DND-41 (cell line): ENCODE measurements at regions not wholly inside any gene's neighbourhood (a gene's known extent, or its start where the extent isn't known, plus 50 kb on each side); places are given as distances from the start of the nearest gene placed in this dataset.

Experiments used
- CTCF ChIP-seq: IDR thresholded peaks from 2 replicates; pipeline ENCODE4 v1.5.1; 2012; ENCODE audit warnings: borderline replicate concordance, low read length, moderate library complexity, mild to moderate bottlenecking; ENCODE audit not compliant: poor library complexity, severe bottlenecking; ENCODE audit errors: extremely low read depth
- EZH2 ChIP-seq: IDR thresholded peaks from 3 replicates; pipeline ENCODE4 v1.6.1; 2012; ENCODE audit warnings: borderline replicate concordance, low read depth, mild to moderate bottlenecking, moderate library complexity, low read length, inconsistent platforms; ENCODE audit not compliant: severe bottlenecking

GRCh38 chr4:33255094-33255493, 2534.9 kb downstream of the PCDH7 start:
- TF ChIP-seq CTCF (no peak), EZH2 (no peak)
